ENCODE measurements at regions not wholly inside any gene's neighbourhood (a gene's known extent, or its start where the extent isn't known, plus 50 kb on each side); places are given as distances from the start of the nearest gene placed in this dataset.

- Histone ChIP-seq H3K4me3 (no peak overlapping the region), H3K9me3 (no peaks in the 10 kb centered on the region), H3K4me1 (no peaks in the 10 kb centered on the region), H3K36me3 (no peaks in the 10 kb centered on the region), H3K27me3 (no peaks in the 10 kb centered on the region), H3K27ac (no peak overlapping the region)
- TF ChIP-seq CTCF (IDR thresholded peaks at IDR 0.05): no peak
- no peak for DNase-seq (ENCODE audit: low spot score)
Measured at GRCh38 chrX:150198776-150199175, 164.3 kb upstream of the MAMLD1 start.

- no peaks in the 10 kb centered on the region for H3K27me3 ChIP-seq
- no peak for TF ChIP-seq CTCF (IDR thresholded peaks at IDR 0.05)
- H3K4me1 ChIP-seq: no peaks in the 10 kb centered on the region
- no peak overlapping the region for H3K27ac ChIP-seq
- no peak overlapping the region for H3K4me3 ChIP-seq
- no peaks in the 10 kb centered on the region for H3K36me3 ChIP-seq
- H3K9me3 ChIP-seq: no peaks in the 10 kb centered on the region
- DNase-seq (ENCODE audit: low spot score): peak; percentile 52
Measured at GRCh38 chrX:150199181-150199580, 163.9 kb upstream of the MAMLD1 start.

GRCh38 chrX:150199803-150200202, 163.3 kb upstream of the MAMLD1 start:
- no peak overlapping the region for H3K27ac ChIP-seq
- TF ChIP-seq CTCF (IDR thresholded peaks at IDR 0.05): no peak
- no peaks in the 10 kb centered on the region for H3K4me1 ChIP-seq
- no peaks in the 10 kb centered on the region for H3K27me3 ChIP-seq
- H3K9me3 ChIP-seq: no peaks in the 10 kb centered on the region
- DNase-seq (ENCODE audit: low spot score): no peak
- no peak overlapping the region for H3K4me3 ChIP-seq
- no peaks in the 10 kb centered on the region for H3K36me3 ChIP-seq

- H3K36me3 ChIP-seq: no peaks in the 10 kb centered on the region
- peak overlapping the region in 1 of 2 donors; percentile 6 for H3K27ac ChIP-seq
Measured at GRCh38 chrX:150200361-150200760, 162.8 kb upstream of the MAMLD1 start.

GRCh38 chrX:150200820-150201287, 162.3 kb upstream of the MAMLD1 start:
- H3K27ac ChIP-seq: peak overlapping the region in 1 of 2 donors; percentile 6
- no peaks in the 10 kb centered on the region for H3K4me1 ChIP-seq
- TF ChIP-seq CTCF (IDR thresholded peaks at IDR 0.05): no peak
- peak; percentile 84 for DNase-seq (ENCODE audit: low spot score)
- H3K36me3 ChIP-seq: no peaks in the 10 kb centered on the region
- no peaks in the 10 kb centered on the region for H3K27me3 ChIP-seq
- H3K4me3 ChIP-seq: no peak overlapping the region
- no peaks in the 10 kb centered on the region for H3K9me3 ChIP-seq

More at GRCh38 chrX:150200361-150200760, 162.8 kb upstream of the MAMLD1 start:
- no peak for TF ChIP-seq CTCF (IDR thresholded peaks at IDR 0.05)
- DNase-seq (ENCODE audit: low spot score): peak; percentile 53
- Histone ChIP-seq H3K27me3 (no peaks in the 10 kb centered on the region), H3K9me3 (no peaks in the 10 kb centered on the region), H3K4me1 (no peaks in the 10 kb centered on the region), H3K4me3 (no peak overlapping the region)

- TF ChIP-seq CTCF (IDR thresholded peaks at IDR 0.05): no peak
- Histone ChIP-seq H3K4me1 (no peaks in the 10 kb centered on the region), H3K9me3 (no peaks in the 10 kb centered on the region), H3K36me3 (no peaks in the 10 kb centered on the region), H3K4me3 (no peak overlapping the region), H3K27ac (no peak overlapping the region), H3K27me3 (no peaks in the 10 kb centered on the region)
- no peak for DNase-seq (ENCODE audit: low spot score)
Measured at GRCh38 chrX:150201391-150201790, 161.7 kb upstream of the MAMLD1 start.
